Dendritic cell treated with granulocyte-macrophage colony-stimulating factor and Interleukin-4, amounts not matched to agents 40 ng/mL and 50 ng/mL, for 4 days (primary cell): ENCODE measurements at regions not wholly inside any gene's neighbourhood (a gene's known extent, or its start where the extent isn't known, plus 50 kb on each side); places are given as distances from the start of the nearest gene placed in this dataset.
A peak's percentile ranks its signal among the peaks of the same experiment; 100 is the strongest.

Source experiments
- H3K27ac Mint-ChIP-seq: one replicate; pipeline ENCODE4 v1.8.0; 2022; ENCODE audit warnings: mild to moderate bottlenecking, mixed read lengths
- H3K27me3 Mint-ChIP-seq: one replicate; pipeline ENCODE4 v1.8.0; 2022; ENCODE audit warnings: mild to moderate bottlenecking, mixed read lengths
- H3K36me3 Mint-ChIP-seq: one replicate; pipeline ENCODE4 v1.8.0; 2022; ENCODE audit warnings: low read depth, mixed read lengths
- H3K4me1 Mint-ChIP-seq: one replicate; pipeline ENCODE4 v1.8.0; 2022; ENCODE audit warnings: low read depth, mixed read lengths
- H3K4me3 Mint-ChIP-seq: one replicate; pipeline ENCODE4 v1.8.0; 2022; ENCODE audit warnings: mild to moderate bottlenecking, moderate library complexity, mixed read lengths
- H3K9me3 Mint-ChIP-seq: one replicate; pipeline ENCODE4 v1.8.0; 2022; ENCODE audit warnings: mixed read lengths
- intact Hi-C: fragments of 100-400 bp; cut with micrococcal nuclease; formaldehyde crosslinking; loops from one replicate; pipeline ENCODE4 v1.15.0; 2022

DNA sequence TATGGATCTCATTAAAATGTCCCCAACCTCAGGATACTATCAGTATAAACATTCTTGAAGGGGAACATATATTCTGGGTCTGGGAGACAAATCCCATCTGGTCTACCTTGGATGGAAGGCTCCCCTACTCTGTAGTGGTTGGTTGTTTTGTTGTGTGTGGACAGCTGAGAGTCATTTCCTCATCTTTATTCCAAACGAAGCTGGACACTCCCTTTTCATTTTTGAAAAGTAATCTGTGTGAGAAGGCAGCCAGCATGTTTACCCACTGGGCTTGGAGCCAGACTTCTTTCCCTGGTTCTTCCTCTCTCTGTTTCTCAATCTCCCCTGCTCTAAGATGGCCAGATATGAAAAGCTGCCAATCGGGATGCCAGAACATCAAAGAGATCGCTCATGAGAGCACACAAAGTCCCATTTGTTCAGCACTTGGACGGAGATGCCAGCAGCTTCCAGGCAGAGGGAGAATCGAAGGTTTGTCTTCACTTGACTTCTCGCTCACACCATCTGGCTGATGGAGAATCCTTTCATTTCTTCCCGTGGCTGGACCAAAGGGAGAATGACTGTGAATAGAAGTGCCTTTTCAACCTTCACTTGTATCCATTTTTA lies 108.1 kb upstream of the AGR3 start:
- no peaks in the 10 kb centered on the region for H3K27me3 Mint-ChIP-seq
- intact Hi-C loops = no loop called here
- no peak overlapping the region for H3K27ac Mint-ChIP-seq
- H3K9me3 Mint-ChIP-seq = peaks cover 3% of the 10 kb centered on the region
- peaks cover 31% of the 10 kb centered on the region for H3K4me1 Mint-ChIP-seq
- H3K36me3 Mint-ChIP-seq = no peaks in the 10 kb centered on the region
- H3K4me3 Mint-ChIP-seq = peak overlapping the region; percentile 34

DNA sequence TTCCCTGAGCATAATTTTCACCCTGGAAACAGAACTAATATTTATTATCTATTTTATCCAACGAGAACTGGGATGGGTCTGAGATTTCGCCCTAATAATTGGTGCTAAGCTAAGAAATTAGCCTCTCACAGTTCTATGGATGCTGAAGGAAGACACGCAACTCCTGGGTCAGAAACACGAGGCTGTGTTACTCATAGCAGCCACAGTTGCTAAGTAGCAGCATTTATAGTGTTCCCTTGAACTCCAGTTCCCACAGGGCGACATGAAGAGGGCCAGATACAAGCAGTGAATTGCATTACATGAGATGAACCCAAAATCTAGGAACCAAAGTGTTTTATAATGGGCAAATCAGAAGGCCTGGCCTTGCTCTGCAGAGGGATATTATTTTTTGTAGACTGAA lies 109.8 kb upstream of the AGR3 start:
- H3K4me3 Mint-ChIP-seq = no peak overlapping the region

DNA sequence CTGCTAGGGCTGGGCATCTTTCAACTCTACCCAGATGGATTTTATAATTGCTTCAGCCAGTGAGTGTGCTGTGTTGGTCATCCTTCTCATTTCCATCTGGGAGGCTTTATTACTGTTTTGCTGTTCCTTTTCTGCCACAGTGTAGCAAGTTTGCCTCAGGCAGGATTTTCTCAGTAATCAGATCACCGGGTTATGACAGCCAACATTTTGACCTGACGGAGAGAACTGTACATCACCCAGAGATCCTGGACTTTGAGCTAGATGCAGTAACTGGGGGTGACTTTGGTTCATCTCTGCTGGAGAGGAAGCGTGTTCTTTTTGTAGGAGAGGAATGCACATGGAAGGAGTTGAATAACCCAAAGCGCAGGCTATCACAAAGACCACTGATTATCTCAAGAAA lies 111.8 kb upstream of the AGR3 start:
- Mint-ChIP-seq H3K27ac (no peak overlapping the region), H3K36me3 (no peaks in the 10 kb centered on the region), H3K4me1 (peaks cover 31% of the 10 kb centered on the region), H3K9me3 (peaks cover 26% of the 10 kb centered on the region), H3K27me3 (no peaks in the 10 kb centered on the region), H3K4me3 (no peak overlapping the region)
- intact Hi-C loops = no loop called here

More for the DNA sequence above, 109.8 kb upstream of the AGR3 start:
- intact Hi-C loops = no loop called here
- Mint-ChIP-seq H3K27me3 (no peaks in the 10 kb centered on the region), H3K36me3 (no peaks in the 10 kb centered on the region), H3K9me3 (peaks cover 19% of the 10 kb centered on the region), H3K4me1 (peaks cover 31% of the 10 kb centered on the region), H3K27ac (no peak overlapping the region)

DNA sequence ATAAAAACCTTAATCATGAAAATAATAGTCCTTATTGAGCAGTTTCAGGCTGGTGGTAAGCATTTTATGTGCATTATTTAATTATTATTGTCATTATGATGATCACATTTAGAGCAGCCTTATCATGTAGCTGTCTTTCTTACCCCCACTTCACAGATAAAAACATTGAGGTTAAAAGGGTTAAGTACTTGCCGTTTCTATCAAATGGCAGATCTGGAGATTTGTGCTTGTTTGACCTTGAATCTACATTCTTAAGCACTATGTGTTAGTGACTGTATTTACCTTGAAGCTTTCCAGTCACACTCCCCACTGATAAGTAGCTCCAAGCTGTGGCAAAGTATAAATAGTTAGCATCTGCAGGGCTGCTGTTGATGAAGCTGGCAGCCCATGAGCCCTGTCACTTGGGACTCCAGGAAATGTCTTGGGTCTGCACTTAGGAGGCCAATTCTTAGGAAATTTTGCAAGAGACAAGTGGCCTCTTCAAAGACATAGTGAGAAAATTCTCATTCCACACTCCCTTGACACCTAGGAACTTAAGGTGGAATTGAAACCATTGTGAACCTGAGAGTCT lies 116.8 kb upstream of the AGR3 start:
- intact Hi-C loops = no loop called here
- no peak overlapping the region for H3K4me3 Mint-ChIP-seq

DNA sequence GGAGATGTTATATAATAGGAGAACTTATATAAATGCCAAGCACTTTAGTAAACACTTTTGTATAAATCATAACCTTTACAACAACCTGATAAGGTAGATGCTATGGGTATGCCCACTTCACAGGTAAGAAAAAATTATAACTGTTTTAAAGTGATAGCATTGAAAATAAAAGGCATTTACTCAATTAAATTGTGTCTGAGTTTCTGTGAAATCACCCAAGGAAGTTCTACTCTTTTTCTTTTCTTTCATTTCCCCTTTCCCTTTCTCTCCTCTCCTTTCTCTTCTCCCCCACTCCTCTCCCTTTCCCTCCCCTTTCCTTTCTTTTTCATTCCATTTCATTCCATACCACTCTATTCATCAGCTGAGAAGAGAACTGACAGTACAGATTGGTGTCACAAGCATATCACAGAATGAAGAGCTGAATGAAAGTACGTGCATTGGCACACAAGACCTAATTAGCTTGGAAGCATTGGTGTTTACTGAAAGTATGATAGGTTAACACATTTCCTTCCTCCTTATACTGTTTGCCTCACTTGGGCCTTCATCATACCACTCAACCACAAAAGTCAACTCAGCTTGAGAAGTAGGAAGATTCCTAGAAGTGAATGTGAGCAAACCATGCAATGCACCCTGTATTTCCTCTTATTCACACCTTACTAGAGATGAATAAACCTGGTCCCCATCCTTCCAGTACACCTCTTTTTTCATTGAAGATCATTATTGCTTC lies 117.9 kb upstream of the AGR3 start:
- no peaks in the 10 kb centered on the region for H3K36me3 Mint-ChIP-seq
- H3K4me1 Mint-ChIP-seq = peaks cover 26% of the 10 kb centered on the region
- H3K27ac Mint-ChIP-seq = no peak overlapping the region
- intact Hi-C loops = no loop called here
- no peaks in the 10 kb centered on the region for H3K27me3 Mint-ChIP-seq
- no peak overlapping the region for H3K4me3 Mint-ChIP-seq
- peaks cover 34% of the 10 kb centered on the region for H3K9me3 Mint-ChIP-seq

More for the DNA sequence above, 116.8 kb upstream of the AGR3 start:
- H3K36me3 Mint-ChIP-seq = no peaks in the 10 kb centered on the region
- H3K27me3 Mint-ChIP-seq = no peaks in the 10 kb centered on the region
- H3K9me3 Mint-ChIP-seq = peaks cover 35% of the 10 kb centered on the region
- H3K4me1 Mint-ChIP-seq = peaks cover 16% of the 10 kb centered on the region
- H3K27ac Mint-ChIP-seq = no peak overlapping the region

DNA sequence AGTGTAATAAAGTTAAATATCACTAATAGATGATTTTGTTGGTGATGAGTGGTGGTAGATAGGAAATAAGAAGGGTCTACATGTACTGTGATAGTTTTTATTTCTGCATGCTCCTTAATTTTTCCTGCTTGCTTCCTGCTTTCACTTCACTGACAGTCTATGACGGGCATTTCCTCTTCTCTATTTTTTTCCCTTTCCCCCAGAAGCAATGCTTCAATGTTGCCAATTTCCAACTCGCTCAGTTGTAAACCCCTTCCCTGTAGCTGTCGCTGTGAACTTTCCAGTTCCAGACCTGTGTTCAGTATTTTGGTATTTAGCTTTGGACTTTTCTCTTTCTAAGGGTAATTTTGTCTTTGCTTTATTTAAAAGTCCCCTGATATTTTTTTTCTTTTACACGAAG lies 123.5 kb upstream of the AGR3 start:
- H3K36me3 Mint-ChIP-seq = no peaks in the 10 kb centered on the region
- peak overlapping the region; percentile 75 for H3K27ac Mint-ChIP-seq
- no peaks in the 10 kb centered on the region for H3K9me3 Mint-ChIP-seq
- intact Hi-C loops = loop anchor here (5.0 kb wide), 1 partner anchor 57 kb away; no protein-coding TSS in a partner anchor
- H3K27me3 Mint-ChIP-seq = no peaks in the 10 kb centered on the region
- peaks cover 64% of the 10 kb centered on the region for H3K4me1 Mint-ChIP-seq
- H3K4me3 Mint-ChIP-seq = no peak overlapping the region

DNA sequence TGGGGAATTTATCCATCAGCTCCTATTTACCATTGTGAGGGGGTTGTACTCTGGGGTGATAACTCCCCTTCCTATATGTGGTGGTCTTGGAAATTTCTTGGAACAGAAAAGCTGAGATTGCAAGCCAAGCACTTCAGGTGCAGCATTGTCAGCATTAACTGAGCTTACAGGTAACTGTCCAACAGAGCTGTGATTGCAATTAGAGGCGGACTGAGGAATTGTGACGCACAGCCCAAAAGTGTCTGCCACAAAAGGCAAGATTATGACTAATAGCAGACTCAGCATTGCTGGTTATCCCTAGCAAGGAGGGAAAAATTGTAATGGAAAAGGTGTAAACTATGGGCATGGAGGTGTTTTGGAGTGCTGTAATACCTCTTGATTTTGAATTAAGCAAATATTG lies 126.1 kb upstream of the AGR3 start:
- Mint-ChIP-seq H3K27ac (peak overlapping the region; percentile 75), H3K27me3 (no peaks in the 10 kb centered on the region), H3K4me1 (peaks cover 66% of the 10 kb centered on the region), H3K4me3 (no peak overlapping the region), H3K9me3 (no peaks in the 10 kb centered on the region), H3K36me3 (no peaks in the 10 kb centered on the region)
- intact Hi-C loops = loop anchor here (2.0 to 5.0 kb wide), 2 partner anchors 54 to 293 kb away; no protein-coding TSS in a partner anchor

DNA sequence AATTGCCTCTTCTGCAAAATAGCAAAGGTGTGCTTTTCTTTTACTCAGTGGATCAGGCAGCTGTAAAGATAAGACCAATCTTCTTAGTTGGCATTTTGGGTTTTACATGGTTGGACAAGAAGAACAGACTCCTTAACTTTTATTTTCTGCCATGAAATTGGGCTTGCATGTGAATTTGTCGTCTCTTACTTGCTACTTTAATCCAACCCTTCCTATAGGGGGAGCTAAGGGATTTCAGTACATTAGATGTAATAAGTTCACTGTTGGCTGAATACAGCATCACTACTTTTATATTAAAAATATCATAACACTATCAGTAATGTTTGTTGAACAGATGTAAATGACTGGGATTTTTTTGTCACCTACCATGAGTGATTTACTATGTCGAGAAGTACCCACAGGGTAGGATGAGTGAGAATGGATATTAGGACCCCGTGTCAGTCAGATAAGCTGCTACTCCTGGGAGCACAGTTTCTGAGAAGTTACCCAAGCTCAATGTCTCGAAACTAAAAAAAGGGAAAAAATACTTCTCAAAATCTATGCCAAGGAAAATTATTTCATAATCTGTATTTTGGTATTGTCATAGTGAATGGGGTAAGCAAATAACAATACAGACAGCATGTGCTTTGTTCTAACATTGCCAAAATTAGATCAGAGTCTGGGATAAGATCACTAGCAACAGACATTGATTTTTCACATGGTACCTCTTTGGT lies 127.4 kb upstream of the AGR3 start:
- Mint-ChIP-seq H3K36me3 (no peaks in the 10 kb centered on the region), H3K27ac (peak overlapping the region; percentile 75), H3K9me3 (no peaks in the 10 kb centered on the region), H3K27me3 (no peaks in the 10 kb centered on the region), H3K4me3 (peak overlapping the region; percentile 9), H3K4me1 (peaks cover 67% of the 10 kb centered on the region)
- intact Hi-C loops = loop anchor here (2.0 to 5.0 kb wide), 2 partner anchors 53 to 292 kb away; no protein-coding TSS in a partner anchor

DNA sequence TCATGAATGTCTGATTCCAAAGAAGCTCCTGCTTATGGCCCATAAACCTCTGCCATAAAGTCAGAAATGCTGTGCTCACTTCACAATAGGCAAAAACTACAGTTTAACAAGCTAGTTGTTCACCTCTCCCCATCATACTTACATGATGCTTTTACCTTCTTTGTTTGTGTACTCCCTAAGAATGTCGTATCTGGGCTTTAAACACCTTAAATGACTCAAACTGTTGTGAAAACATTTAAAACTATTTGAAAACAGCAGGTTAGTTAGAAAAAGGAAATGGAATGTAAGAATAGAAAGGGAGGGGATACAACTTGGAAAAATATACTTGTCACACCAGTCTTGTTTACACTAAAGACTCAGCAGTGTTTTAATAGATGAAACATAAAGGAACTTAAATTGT lies 128.2 kb upstream of the AGR3 start:
- no peaks in the 10 kb centered on the region for H3K9me3 Mint-ChIP-seq
- no peaks in the 10 kb centered on the region for H3K36me3 Mint-ChIP-seq
- intact Hi-C loops = loop anchor here (2.0 to 5.0 kb wide), 2 partner anchors 52 to 291 kb away; no protein-coding TSS in a partner anchor
- no peaks in the 10 kb centered on the region for H3K27me3 Mint-ChIP-seq
- H3K4me1 Mint-ChIP-seq = peaks cover 59% of the 10 kb centered on the region
- H3K4me3 Mint-ChIP-seq = no peak overlapping the region
- H3K27ac Mint-ChIP-seq = peak overlapping the region; percentile 75

DNA sequence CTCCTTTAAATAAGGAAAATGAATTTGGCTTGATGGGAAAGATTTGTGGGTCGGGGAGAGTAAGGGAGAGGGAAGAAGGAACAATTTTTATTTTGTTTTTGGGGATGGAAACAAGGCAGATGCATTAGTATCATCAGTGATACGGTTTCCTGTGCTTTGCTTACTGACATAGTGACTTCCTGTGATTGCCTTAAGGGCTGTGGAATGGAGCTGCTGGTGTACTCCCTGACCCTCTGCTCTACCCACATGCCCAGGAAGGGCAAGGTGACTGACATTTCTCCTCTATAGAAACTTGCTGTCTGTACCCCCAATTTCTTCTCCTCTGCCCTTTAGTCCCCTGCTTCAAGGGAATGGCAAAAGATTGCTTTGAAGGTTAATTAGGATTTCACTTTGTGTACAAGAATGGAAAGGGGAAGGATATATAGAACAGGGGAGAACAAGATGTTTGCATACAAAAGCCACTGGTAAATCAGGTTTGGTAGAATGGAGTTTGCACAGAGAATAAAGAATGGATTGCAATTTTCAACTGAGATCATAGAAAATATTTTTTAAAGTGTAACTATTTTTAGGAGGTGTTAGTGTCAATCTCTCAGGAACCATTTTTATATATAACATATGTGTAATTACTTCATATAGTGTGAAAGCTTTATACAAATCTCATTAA lies 129.0 kb upstream of the AGR3 start:
- intact Hi-C loops = no loop called here
- H3K27me3 Mint-ChIP-seq = no peaks in the 10 kb centered on the region
- no peak overlapping the region for H3K4me3 Mint-ChIP-seq
- H3K27ac Mint-ChIP-seq = peak overlapping the region; percentile 72
- H3K4me1 Mint-ChIP-seq = peaks cover 51% of the 10 kb centered on the region
- no peaks in the 10 kb centered on the region for H3K36me3 Mint-ChIP-seq
- no peaks in the 10 kb centered on the region for H3K9me3 Mint-ChIP-seq

DNA sequence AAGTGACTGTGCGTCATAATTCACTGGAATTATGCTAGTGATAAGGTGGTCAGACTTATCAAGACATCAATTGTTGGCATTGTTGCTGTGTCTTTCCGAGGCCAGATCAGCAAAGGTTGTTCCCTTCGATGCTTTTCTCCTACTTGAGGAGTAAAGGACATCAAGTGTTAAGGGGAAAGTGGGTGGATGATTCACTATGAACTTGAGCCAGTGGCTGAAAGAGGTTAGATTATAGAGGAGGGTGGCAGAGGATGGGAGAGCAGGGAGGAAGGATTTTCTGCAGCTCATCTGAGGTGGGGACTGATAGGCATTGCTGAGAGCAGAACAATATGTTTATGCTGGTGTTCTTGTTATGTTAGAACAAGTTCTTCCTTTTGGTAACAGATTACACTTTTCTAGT lies 131.4 kb upstream of the AGR3 start:
- intact Hi-C loops = no loop called here
- Mint-ChIP-seq H3K27ac (peak overlapping the region; percentile 24), H3K4me1 (peaks cover 35% of the 10 kb centered on the region), H3K4me3 (no peak overlapping the region), H3K36me3 (no peaks in the 10 kb centered on the region), H3K9me3 (no peaks in the 10 kb centered on the region), H3K27me3 (no peaks in the 10 kb centered on the region)

DNA sequence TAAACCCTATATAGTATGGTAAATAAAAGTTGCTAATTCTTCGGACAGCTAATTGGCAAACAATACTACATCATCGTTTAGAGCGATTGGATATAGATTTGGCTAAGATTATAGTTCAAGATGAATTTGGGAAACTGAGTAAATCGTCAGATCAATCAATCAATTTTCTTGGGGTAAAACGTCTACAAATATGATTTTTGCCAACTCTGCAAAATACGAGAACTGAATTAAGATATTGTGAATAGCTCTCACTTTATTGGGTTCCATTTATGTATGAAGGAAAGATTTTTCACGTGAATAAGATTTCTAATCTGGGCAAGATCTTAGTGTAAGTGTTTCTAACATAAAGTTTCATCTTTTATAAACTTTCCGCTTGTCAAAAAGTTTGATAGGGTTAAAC lies 132.9 kb upstream of the AGR3 start:
- Mint-ChIP-seq H3K27ac (no peak overlapping the region), H3K9me3 (no peaks in the 10 kb centered on the region), H3K4me1 (peaks cover 24% of the 10 kb centered on the region), H3K27me3 (no peaks in the 10 kb centered on the region), H3K4me3 (no peak overlapping the region), H3K36me3 (no peaks in the 10 kb centered on the region)
- intact Hi-C loops = no loop called here

DNA sequence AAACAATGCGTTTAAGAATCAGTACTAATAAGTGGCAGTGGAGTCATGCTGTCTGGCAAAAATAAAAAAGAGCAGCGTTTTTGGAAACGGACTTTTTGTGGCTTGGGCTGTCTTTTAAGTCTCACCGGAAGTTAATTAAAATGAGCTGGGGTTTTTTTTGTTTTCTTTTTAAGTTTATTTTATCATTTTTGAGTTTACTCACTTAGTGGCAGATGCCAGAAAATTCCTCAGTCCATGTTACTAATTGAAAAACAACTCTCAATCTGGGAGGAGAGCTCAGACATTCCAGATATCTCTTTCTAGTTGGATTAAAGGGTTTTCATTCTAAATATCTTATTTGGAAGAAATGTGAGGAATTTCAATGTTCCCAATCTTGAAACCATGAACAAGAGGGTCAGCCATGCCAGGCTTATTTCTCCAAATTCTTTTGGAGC lies 133.8 kb upstream of the AGR3 start:
- H3K36me3 Mint-ChIP-seq = no peaks in the 10 kb centered on the region
- no peaks in the 10 kb centered on the region for H3K27me3 Mint-ChIP-seq
- H3K4me1 Mint-ChIP-seq = peaks cover 14% of the 10 kb centered on the region
- intact Hi-C loops = no loop called here
- H3K4me3 Mint-ChIP-seq = no peak overlapping the region
- H3K9me3 Mint-ChIP-seq = no peaks in the 10 kb centered on the region
- no peak overlapping the region for H3K27ac Mint-ChIP-seq
